GM21576 (cell line): ENCODE measurements at regions not wholly inside any gene's neighbourhood (a gene's known extent, or its start where the extent isn't known, plus 50 kb on each side); places are given as distances from the start of the nearest gene placed in this dataset.

Source experiments
- ATAC-seq: cut with Tn5 transposase; IDR thresholded peaks from one replicate; pipeline ENCODE4 v1.9.1; 2021; ENCODE audit warnings: mild to moderate bottlenecking, moderate library complexity; ENCODE audit not compliant: unreplicated experiment

DNA sequence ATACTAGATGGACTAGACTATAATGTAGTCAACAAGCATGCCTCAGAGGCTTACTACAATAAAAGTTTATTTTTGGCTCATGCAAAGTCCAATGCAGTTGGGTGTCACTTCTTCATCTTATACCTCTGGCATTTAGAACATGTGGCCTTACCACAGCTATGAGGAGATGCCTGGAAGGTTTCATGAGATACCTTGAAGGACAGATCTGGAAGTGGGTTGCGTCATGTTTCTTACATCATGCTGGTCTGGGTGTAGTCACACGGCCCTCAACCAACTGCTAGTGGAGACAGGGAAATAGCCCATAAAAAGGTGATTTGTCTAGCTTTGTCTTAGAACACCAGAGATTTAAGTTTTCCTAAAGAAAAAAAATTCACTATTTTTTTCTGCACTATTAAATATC lies 91.7 kb upstream of the MMADHC start:
- ATAC-seq = no peak

DNA sequence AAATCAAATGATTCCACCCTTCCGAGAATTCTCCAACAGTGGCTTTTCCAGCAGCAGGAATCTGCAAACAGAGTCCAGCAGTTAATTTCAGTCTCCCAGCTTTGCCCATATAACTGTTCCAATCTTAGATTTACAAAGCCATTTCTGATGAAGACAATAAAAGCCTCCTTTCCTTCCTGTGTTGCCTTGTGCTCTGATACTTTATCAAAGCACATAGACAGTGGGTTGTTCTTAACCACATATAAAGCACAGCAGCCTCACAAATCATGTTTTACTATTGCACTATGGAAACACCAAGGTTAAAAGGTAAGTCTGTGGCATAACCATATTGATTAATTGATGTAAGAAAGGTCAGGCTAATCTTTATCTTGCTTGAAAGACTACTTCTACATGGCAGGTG lies 89.8 kb upstream of the MMADHC start:
- no peak for ATAC-seq

DNA sequence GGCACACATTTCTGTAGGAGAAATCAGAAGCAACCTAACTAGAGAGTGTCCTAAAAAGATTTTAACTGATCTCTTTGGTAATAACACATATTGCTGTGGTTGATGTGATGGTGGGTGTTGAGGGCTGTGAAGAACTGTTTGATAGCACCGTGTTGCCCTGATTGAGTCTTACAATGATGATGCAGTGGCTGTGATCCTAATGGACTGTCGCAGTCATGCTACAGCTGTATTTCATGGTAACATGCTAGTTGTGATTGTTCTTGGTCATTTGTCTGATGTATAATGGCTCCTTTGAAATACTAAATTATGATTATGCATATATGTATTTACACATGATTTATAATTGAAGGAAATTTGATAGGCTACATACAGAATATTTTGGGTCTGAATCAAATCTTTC lies 82.5 kb upstream of the MMADHC start:
- no peak for ATAC-seq

DNA sequence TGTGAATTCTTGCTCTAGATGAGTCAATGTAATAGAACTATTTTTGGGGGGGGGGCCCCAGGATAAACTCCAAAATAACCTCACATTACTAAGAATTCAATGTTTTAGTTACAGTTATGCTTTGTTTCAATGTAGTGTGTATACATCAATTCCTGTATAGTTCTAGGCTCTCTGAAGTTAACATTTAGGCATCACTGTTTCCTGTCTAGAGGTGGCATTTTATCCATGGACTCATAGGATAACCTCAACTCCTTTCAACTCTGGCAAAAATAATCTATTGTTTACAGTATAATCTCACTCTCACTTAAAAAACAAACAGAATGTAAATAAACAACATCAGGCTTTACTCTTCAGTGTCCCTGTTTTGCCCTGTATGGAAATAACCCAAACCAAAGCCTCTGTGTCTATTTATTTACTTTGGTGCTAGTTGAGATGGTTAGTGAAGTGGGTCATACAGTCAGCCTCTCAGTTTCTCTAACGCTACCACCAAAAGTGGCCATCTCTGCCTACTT lies 79.3 kb upstream of the MMADHC start:
- no peak for ATAC-seq

DNA sequence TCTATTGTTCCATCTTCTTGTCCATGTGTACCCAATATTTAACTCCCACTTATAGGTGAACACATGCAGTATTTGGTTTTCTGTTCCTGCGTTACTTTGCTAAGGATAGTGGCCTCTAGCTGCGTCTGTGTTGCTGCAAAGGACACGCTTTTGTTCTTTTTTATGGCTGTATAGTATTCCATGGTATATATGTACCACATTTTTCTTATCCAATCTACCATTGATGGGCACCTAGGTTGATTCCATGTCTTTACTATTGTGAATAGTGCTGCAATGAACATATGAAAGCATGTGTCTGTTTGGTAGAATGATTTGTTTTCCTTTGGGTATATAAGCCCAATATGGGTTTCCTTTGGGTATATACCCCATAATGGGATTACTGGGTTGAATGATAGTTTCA lies 77.3 kb upstream of the MMADHC start:
- ATAC-seq = no peak

DNA sequence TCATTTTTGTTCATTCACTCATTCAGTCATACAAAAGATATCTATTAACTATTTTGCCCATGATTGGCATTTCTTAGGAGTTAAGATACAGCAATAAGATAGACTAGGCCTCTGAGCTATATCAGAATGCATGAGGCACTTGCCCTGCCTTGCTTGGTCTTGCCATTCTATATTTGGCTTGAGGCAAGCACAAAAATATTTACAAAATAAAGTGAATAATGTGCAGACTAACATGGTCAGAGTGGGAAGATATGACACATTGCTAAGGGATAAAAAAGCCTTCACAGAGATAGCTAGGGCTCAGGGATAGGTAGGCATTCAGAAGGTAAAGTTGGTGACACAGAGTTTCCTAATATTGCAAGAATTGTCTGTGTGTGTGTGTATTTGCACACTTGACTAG lies 75.0 kb upstream of the MMADHC start:
- ATAC-seq = no peak

DNA sequence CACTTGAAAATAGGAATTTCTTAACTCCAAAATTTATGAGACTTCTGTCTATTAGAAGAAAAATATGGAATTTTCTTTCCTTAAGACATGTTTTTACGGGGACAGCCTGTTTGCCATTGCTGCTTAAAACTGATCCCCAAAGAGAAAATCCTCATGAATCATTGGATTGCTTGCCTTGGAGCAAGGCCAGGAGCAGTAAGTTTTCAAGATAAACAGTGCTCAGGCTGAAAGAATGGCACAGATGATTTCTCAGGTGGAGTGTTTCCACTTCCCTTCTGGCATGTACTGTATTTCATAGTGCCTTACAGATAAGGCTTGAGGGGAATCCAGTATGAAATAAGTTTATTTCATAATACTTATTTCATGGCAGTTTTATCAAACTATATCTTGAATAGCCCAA lies 74.3 kb upstream of the MMADHC start:
- ATAC-seq = no peak

DNA sequence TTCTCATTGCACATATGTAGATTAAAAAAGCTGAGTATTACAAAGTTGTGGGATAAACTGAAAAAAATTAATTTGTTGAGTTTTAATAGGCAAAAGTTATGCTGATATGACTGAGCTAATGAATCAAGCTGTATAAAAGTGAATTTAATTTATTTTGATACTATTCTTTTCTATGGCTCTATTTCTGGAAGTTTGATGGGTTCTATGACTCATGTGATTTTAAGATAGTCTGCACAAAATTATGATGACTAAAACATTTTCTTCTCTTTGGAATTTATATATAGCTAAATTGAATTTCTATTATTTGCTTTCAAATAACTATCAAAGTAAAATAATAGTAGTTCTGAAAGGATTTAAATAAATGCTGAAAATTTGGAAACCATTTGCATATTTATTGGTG lies 71.0 kb upstream of the MMADHC start:
- no peak for ATAC-seq

DNA sequence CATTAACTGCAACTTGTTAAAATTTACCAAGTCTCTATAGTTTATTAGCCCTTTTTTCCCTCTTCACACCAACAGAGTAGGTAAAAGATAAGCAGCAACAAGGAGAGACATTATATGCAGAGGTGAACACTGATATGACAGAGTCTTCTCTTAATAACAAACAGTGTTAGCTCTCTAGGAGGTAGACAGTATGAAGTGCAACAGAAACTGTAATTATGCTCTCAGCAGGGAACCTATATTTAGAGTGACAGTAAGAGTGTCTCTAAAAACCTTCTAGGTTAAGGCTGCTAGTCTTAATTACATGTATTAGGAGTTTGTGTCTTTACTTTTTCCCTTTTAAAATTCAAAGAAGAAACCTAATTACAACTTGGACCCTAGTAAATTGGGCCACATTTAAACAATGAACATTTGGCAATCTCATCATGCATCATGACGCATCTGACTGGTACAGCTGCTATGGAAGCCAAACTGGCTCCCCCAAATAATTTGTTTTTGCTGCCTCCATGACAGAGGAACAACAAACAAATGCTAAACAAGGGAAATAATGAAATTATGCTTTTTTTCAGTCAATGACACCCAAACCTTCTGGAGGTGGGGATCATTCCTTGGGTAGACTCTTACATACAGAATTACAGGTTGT lies 69.9 kb upstream of the MMADHC start:
- no peak for ATAC-seq

DNA sequence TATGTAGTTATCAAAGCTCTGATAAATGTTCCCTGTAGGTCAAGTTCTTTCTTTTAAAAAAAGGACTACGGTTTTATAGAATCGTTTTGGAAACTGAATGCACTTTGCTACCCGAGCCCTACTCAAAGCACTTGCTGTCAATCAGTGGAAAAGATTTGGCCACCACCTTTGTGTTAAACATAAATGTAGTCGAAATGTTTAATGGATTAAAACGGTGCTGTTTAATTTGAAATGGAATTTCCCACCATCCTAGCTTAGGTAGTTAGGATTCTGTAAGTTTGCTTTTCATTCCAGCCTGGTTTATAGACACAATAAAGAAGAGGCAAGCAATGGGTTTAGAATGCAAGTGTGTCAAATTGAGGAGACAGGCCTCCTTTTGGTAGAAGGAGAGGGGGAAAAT lies 69.4 kb upstream of the MMADHC start:
- ATAC-seq = no peak

DNA sequence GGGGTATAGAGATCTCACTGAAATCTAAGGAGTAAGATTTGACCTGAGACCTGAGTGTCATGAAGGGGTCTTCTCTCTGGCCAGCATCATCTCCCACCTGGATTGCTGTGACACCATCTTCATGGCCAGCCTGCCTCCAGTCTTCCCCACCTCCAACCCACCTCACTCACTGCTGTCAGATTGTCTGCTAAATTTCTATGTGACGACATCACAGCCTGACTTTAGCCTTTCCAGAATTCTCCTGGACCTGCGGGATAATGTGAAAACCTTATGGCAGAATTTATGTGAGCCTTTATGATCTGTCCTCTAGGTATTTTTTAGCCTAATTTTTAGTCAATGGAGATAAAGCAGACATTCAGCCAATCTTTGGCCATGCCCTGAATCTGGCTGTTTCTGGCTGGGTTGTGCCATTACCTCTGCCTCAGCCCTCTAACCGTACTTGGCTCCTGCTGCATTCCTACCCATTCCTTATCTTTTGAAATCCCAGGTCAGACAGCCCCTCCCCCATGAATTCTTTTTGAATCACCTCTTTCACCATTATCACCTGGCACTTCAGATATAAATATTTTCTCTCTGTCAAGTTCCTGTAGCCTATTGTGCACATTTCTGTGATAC lies 66.4 kb upstream of the MMADHC start:
- ATAC-seq = no peak

DNA sequence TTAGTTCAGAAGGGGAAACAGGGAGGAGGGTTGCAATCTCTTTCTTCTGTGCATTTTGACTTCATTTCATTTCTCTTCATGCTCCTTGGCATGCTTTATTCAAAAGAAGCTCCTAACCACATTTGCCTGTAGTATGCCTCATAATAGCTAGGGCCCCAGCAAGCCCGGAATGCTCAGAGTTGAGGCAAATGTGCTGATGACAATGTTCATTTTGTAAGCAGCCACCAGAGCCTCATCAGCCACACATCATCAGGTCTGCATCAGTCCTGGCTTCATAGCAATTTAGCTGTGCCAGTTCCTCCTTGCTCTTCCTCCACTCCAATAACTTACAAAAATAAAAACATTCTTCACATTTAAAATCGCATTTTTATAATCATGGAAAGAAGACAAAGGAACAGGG lies 65.4 kb upstream of the MMADHC start:
- no peak for ATAC-seq

DNA sequence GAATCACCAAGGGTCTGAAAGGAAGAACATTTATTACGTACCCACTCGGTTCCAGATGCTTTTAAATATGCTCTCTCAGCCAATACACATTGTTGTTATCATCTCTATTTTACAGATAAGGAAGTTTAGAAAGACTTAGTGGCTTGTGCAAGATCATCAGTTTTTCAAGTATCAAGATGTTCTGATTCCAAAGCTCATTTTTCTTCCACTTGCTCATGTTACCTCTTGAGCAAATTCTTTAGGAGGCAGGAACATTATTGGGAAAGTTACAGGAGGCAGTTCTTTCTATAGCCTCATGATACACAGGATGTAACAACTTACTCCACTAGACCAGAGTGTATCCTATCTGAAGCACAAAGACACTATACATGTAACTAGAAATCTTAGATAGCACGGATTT lies 65.0 kb upstream of the MMADHC start:
- no peak for ATAC-seq

DNA sequence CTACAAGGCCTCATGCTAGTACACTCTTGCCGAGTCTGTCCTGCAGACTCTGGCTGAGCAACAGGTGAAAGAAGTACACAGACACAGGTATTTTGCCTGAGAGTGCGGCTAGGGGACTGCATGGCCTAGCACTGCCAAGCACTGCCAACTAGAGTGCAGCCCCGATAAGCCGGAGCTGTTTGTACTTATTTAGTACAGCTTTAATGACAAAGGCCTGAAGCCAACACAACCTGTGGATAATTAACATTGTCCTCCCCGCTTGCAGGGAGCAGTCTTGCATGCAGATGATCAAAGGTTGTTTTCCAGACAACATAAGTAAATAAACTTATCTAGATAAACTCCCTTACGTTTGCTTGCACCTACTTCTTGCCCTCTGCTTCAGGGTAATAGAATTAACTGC lies 63.7 kb upstream of the MMADHC start:
- ATAC-seq = no peak

DNA sequence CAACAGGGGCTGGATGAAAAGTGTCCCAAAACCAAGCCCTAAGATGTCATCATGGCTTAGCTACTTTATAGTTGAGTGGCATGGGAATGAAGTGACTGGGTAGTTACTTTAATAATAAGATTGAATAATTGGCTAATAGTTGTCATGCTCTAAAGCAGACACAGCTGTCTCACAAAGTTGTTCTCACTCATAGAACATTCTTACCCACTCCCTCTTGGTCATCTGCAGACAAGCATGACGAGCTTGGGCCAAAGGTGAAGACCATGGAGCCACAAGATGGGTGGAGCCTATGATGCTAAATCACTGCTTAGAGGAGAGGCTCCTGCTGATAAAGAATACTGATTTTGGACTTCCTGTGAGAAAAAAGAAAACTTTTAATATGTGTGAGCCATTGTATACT lies 62.4 kb upstream of the MMADHC start:
- no peak for ATAC-seq

DNA sequence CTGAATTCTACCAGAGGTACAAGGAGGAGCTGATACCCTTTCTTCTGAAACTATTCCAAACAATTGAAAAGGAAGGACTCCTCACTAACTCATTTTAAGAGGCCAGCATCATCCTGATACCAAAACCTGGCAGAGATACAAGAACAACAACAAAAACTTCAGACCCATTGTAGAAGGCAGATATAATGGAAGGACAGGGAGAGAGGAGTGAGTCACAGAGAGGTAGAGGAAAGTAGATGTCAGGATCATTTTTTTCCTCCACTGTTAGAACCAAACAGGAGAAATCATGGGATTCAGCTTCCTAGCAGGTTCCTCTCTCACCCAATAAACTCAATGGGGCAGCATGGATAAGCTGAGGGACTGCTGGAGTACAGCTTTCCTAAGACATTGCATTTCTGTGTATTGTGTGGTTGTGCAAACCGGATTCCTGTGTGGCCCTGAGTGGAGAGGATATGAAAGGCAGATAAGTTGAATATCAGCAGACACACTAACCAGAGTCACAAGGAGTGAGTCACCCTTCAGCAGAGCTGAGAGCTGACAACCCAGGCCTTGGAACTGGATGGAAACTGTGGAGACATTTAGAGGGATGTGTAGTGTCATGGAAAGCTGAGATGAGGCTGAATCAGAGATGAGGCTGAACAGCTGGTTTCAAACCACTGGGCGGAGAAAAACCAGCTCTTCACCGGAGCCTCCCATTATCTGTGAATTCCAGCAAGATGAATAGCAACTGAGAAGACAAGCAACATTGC lies 60.9 kb upstream of the MMADHC start:
- no peak for ATAC-seq

DNA sequence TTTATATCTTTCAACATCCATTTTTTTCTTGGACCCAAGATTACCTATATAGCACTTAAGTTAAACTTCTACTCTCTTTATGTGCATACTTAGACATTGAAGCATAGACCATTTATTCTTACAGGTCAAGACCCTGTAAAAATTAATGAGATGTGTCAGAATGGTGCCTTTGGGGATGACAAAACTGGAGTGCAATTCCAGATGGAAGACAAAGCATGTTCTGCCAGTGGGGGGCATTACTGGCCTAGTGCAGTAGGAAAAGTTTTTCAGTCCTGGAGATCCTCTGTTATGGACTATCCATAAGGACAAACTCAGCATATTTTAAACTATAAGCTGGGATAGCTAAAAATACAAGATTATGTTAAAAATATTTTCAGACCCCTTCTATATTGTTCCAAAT lies 57.8 kb upstream of the MMADHC start:
- ATAC-seq = no peak
